HG03196 (cell line): ENCODE measurements at regions not wholly inside any gene's neighbourhood (a gene's known extent, or its start where the extent isn't known, plus 50 kb on each side); places are given as distances from the start of the nearest gene placed in this dataset.
A peak's percentile ranks its signal among the peaks of the same experiment; 100 is the strongest.
"Not testable (repeated sequence)": the region's sequence is repeated elsewhere in the genome, so short reads cannot be mapped to it uniquely, and the experiment has no call there.

Source experiments
- ATAC-seq: cut with Tn5 transposase; IDR thresholded peaks from one replicate; pipeline ENCODE4 v1.9.1; 2021; ENCODE audit not compliant: unreplicated experiment

DNA sequence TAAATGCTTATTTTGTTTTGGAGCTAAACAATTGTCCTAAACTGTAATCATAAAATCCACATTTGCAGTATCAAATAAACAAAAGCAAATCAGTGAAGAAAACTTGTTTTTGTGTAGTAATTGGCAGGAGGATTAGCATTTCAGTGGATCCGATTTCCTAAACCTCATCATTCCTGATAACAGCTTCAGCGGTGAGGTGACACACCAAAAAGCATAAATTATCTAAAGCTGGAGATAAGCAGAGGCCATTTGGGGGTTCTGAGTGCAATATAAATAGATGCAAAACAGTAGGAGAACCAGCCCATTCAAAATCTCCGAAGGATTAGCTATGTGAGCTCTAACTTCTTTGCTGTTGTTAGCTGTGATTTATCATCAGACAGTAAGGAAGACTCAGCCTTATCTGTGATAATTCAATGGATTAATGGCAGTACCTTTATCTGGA, 235.8 kb downstream of the EPHA7 start:
- no peak for ATAC-seq

DNA sequence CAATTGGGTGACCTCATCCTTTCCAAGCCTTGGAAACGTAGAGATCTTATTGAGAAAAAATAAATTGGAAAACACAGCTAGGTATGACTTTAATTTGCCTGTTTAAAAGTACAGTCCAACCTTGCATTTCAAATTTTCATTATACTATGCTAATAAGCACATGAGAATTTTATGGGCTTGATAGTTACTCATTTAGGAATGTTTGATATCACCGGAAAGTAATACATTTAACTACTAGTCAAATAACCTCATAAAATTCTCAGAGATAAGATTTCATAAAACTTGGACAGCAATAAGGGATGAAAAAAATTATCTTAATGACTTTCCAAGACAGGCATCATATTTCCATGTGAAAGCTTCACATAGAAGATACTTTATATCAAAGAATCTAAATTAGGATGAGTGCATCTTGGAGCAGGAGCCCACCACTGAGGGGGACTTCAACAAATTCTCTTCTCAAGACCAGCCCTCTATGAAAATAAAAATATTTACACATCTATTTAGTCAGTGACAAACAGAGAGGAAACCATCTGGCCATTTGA, 236.3 kb downstream of the EPHA7 start:
- no peak for ATAC-seq

DNA sequence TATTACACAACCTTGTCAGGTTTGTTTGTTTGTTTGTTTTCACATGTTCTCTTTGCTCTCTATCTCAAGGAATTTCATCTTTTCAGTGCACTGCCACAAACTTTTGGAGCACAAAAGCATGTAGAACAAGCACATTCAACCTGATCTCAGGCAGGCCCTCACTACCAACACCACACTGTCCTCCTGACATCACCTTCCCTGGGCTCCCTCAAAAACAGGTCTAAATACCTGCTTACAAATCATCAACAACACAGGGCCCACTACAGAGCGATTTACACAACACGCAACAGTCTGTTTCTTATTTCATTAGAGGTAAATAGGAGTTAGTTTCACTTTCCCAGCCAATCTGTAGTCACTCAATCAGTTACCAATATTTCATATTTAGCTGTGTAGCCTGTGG, 241.4 kb downstream of the EPHA7 start:
- ATAC-seq = no peak

DNA sequence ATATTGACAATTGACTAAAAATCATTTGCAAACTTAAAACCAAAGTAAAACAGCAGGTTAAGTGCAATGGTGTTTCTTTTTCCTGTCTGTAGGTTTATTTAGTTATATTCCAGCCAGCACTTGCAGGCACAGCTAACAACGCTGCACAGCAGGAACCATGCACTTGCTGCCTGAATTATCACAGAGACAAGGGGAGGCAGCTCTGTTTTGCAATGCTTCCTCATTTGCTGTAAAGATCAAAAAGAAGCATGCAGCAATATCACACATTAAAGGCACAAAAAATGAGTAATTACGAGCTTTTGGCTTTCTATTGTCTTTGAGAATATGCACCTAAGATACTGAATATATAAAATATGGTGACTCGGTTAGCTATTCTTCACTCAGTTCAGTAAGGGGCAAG, 241.9 kb downstream of the EPHA7 start:
- ATAC-seq = no peak

DNA sequence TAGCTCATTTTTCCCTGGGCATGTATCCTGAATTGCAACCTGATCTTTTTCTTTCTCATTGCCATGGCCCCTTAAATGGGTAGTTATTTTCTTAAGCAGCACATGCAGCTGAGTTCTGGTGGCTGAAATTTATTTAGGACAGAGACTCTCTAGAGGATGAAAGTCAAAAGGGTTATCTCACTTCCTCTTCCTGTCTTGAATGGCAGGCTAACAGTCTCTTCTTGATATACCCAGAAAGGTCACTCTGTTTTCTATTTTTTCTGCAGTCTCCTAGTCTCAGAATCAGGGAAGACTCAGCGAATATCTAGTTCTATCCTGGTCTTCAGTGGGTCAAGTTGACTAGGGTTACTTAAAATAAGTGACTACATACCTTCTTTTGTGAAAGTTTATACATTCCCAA, 243.3 kb downstream of the EPHA7 start:
- ATAC-seq = peak; percentile 71

DNA sequence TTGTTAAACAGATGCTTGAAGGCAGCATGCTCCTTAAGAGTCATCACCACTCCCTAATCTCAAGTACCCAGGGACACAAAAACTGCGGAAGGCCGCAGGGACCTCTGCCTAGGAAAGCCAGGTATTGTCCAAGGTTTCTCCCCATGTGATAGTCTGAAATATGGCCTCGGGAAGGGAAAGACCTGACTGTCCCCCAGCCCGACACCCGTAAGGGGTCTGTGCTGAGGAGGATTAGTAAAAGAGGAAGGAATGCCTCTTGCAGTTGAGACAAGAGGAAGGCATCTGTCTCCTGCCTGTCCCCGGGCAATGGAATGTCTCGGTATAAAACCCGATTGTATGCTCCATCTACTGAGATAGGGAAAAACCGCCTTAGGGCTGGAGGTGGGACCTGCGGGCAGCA, 245.8 kb downstream of the EPHA7 start:
- ATAC-seq = not testable (repeated sequence)

DNA sequence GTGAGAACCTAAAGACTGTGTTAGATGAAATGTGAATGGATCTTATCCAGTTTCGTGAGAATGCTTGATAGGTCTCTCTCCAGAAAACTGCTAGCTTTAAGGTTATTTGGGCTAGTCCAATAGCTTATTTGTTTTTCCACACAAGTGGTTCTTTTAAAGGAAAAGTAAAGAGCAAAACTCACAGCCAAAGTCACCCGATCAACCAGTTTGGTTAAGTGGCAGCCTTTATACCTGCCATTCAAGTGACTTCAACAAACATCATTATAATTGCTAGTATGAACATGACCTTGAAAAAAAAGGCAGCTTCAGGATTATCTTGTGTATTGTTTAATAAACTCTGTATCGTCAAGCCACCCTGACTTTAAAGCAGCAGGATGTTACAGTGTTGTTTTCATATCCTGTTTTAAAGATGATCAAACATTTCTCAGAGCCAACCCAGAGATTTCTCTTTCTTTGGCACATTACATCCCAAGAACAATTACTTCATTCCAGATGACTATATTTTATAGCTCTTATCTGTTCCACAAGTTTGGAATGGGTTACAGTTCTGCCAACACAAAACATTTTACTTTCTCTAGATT, 253.4 kb downstream of the EPHA7 start:
- no peak for ATAC-seq

DNA sequence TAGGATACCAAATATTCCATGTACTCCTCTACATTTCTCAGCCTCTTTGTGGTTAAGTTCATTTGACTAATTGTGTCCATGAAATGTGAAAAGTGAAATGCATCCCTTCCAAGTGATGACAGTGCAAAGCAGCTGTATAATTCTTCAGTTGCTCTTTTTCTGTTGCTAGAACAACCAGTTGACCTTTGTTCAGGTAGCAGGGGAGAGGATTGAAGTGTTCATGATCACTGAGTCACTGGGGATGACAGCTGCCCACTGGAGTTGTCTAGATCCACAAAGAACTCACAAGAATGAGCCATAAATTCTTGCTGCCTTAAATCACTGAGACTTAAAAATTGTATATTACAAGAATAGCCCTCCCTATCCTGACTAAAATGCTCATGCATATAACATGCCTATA, 254.6 kb downstream of the EPHA7 start:
- no peak for ATAC-seq

DNA sequence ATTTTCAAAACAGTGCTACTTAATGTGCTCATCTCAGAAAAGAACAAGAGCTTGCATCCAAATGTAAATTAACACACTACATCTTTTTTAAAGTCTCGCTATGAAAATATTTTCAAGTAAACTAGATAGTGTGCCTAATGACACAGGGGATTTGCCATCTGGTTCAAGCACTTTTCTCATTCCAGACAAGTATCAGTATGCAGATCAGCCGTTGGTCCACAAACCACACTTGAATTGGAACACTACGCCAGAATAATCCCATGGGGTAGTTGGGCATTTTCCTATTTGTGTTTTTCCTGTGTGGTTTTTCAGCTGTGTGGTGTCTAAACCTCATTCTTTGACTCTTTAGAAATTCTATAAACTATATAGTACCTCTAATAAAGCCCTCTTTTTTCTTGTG, 256.2 kb downstream of the EPHA7 start:
- no peak for ATAC-seq

DNA sequence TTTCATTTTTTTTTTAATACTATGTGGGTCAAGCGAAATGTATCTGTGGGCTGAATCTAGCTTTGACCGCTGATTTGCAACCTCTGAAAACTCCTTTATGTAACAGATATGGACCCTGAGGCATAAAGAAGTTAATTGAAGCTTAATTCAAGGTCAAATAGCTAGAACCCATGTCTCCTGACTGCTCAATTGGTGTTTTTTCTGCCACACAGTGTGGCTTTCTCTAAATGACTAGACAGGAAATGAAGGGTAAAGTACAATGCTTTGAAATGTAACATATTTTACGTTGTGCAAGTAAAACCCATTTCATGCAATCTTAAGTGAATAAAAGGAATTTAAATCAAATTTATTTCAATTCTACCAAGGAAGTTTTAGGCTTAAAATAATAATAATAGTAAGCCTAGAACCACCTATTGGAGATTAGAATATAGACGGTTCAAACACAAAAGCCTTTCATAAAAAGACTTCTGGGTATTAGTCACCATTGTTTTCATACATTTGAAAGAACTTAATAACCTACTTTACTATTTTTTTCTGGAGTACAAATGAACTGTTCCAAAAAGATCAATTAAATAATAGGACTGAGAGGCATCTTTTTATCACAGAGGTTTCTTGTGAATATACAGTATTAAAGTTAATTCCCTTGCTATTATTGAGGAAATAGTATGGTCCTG, 279.8 kb downstream of the EPHA7 start:
- peak; percentile 91 for ATAC-seq

DNA sequence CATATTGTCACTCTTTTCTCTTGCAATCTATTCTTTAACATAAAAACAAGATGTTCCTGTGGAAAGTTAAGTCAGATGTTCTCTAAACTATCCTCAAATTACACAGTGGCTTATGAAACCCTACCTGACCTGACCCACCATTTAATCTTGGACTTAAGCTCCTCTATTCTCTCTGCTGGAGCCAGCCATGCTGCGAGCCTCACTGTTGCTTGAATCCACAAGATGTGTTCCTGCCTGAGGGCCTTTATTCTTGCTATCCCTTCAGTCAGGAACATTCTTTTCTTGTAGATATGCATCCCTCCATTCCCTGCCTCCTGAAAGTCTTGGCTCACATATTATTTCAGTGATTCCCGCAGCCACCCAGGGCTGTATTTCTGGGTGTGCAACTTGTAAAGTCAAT, 283.2 kb downstream of the EPHA7 start:
- no peak for ATAC-seq

DNA sequence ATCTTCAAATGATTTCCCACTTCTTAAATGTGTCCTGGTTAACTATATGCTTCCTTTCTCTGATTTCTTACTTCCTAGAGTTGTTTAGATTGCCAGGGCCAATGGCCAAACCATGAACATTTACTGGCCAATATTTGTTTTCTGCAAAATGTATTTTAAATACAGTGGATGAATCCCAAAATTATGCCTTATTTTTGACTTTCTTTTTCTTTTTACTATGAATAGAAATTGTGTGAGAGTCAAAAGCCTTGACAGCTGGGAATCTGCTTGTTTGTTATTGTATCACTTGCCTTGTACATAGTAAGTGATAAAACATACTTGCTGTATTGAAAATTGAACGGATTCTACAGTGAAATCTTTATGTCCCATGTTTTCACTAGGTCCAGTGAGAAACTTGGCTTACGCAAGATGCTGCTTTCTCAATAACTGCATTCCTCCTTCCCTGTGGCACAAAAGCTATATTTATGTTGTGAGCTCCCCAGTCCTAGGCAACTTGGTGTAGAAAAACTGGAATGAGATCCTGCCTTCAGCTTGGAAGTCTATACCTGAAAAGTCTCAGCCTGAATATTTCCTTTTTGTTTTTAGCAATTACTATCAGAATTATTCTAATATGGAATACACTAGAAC, 295.2 kb downstream of the EPHA7 start:
- no peak for ATAC-seq

DNA sequence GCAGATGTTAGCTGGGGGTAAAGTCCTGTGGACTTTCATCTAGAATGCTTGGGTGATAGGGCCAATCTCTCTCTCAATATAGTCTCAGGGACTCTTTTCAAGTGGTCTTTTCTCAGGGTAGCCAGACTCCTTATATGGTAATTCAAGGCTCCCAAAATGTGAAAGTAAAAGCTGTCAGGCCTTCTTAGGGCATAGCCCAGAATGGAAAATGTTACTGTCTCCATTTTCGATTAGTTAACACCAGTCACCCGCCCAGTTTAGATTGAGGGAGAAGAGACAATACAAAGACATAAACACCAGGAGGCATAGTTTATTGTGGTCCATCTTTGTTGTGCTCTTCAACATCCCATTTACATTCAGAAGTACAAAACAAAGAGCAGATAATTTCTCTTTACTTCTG, 295.8 kb downstream of the EPHA7 start:
- ATAC-seq = no peak

DNA sequence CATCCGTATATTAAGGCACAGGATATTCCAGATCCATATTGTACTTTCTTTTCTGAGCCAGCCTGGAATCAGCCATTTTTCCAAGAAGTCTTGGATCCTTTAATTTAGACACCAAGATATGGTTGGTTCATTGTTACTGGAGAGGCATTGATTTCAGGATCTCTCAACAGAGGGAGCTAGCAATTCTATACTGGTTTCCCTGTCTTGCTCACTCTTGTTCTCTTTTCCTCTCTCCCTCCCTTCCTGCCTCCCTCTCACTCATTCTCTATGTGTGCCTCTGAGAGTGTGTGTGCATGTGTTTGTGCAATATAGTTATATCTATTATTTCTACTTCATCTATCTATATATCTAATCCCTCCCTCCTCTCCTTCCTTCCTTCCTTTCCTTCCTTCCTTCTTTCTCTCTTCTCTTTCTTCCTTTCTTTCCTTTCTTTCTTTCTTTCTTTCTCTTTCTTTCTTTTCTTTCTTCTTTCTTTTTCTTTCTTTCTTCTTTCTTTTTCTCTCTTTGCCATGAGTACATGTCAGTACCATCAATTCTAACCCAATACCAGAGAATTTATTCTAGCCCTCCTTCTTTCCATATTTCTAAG, 299.1 kb downstream of the EPHA7 start:
- no peak for ATAC-seq

DNA sequence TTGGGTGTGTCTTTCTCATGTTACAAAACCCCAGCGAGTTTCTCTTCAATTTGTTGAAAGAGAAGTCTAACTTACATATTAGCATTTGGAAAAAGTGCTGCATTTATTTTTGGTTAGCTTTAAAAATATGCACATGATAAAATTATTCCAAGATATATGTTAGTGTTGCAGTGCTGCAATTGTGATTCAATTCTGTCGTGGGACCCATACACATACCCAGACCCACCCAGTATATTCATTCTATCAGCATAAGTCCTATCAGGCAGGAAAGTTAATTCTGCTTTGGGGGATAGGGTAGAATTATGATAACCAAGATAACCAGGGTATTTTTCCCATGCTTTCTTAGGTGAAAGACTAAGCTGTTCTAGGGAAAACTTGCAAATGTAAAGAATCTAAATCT, 313.5 kb downstream of the EPHA7 start:
- ATAC-seq = no peak

DNA sequence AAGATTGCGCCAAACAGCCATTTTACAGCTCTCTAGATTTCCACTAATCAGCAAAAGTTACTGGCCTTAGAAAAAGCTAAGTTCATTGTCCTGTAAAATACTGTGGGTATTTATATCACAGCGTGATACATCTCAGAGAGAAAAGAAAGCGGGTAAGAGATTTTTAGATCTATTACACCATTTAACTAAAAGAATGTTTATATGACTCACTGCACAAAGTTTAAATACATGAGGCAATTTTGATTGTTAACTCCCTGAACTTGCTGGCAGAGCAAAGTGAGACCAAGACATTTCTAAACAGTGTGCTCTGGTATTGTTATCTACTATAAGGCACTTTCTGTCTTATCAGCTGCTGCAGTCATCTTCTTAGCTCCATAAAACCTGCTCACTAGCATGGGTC, 314.3 kb downstream of the EPHA7 start:
- no peak for ATAC-seq

DNA sequence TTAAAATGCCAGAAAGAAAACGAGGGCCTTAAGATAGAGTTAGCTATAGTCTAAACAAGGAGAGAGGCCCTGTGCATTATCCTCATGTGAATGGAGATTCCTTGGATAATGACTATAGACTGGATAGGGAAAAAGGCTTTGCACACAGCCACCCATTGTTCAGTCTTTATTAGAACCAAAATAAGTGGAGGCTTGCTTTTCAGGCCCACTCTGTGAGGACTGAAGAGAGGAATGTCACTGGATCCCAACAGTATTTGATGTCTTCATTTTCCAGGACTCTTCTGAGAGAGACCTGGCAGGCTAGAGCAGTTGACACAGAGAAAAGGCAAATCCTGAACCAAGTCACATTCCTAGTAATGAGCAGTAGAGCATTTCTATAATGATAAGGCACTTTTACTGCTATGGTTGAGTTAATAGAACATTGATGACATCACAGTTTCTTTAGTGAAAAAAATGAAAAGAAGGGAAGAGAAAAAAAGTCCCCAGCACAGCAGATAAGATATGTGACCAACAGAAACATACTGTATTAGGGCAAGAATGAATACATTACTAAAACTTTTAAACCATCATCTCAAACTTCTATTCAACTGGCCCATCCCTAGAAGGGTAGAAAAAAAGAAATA, 315.1 kb downstream of the EPHA7 start:
- no peak for ATAC-seq

DNA sequence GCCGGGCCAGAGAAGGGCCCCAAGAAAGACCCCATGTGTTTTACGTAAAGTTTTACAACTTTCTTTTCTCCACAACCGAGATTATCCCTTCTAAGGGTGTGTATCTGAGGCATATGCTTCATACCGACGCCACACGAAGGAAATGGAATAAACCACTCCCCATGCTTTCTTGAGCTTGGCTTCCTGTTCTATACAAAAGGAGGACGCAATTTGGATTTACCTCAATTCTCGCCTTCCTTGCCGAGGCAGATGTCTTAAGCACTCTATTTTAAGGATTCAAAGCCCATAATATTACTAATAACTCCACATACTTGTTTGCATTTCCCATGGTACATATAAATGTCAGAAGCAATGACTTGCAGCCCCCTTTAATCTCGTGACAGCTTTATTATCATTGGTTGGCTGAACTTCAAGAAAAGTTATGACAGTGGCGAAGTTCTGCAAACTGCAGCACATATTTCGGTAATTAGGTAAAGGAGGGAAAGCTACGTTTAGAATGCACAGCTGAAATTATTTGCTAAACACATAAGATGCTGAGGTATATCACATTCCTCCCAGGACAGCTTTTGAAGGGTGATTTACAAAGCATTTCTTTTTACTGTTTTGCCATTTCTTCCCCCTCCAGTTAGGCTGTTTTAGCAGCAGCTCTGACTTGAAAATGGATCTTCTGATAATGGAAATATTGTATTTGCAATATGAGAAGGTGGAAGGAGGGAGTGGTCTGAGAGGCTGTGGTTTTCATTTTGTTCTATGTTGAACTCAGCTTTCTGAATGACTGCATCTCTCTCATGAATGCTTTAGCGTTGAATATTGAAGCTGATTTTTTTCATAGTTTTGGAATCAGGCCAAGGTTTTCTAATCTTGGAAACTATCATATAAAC, 330.5 kb downstream of the EPHA7 start:
- ATAC-seq = no peak

DNA sequence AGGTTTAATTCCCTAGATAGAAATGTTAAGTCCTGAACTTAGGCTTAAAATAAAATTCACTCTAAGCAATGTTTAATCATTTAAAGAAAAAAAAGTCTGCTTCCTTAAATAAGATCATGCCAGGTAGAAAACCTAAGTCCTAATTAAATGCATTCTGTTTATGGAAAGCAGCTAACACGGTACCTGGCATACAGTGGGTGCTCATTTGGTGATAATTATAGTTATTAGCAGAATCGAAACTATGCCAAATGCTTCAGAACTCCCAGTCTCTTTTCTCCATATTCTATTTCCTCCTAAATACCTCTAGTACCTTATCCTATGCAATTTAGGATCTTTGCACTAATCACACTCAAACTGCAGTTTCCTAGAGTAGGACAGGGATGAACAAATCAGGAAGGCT, 331.8 kb downstream of the EPHA7 start:
- no peak for ATAC-seq

DNA sequence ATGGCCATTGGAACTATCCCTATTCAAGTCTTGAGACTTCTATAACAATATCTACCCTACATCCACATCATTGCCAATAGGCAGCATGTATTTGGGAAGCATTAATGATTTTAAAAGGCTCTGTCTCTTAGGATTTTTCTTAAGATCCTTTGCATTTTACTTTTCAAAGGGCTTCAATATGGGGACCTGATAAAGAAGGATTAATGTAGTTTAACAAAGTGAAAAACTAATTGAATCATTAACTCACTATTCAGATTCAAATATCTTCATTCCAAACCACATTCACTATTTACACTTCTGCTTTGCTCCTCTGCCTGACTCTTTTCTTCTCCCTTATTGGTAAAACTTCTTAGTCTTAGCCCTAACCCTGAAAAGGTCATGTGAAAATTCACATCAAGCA, 333.0 kb downstream of the EPHA7 start:
- ATAC-seq = no peak
